HG03045 (cell line): ENCODE measurements at regions not wholly inside any gene's neighbourhood (a gene's known extent, or its start where the extent isn't known, plus 50 kb on each side); places are given as distances from the start of the nearest gene placed in this dataset.
"Not testable (repeated sequence)": the region's sequence is repeated elsewhere in the genome, so short reads cannot be mapped to it uniquely, and the experiment has no call there.

ENCODE experiments used
- ATAC-seq: cut with Tn5 transposase; IDR thresholded peaks from one replicate; pipeline ENCODE4 v1.9.1; 2021; ENCODE audit warnings: mild to moderate bottlenecking, moderate library complexity; ENCODE audit not compliant: unreplicated experiment

DNA sequence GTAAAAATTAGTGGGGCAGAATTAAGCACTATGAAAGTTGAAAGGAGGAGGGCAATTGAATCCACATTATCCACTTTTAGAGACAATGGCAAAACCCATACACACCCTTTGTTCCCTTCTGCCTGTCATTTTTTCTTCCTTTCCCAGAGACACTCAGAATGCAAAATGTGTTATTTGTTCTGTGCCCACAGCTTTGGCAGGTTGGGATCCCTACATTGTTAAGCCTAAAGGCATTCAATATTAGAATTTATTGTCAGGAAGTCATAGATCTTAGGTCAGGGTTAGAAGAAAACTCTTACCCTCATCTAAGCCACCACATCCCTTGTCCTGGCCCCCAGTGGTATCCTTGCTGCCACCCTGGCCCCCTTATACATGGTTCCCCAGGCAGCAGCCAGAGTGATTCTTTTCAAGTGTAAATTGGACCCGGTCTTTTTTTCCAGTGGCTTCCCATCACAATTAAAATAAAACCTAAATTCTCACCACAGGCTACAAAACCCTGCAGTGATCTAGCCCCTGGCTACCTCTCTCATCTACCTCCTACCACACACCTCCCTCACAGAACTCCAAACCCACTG, 470.1 kb upstream of the ATP11B start:
- ATAC-seq, result no peak

DNA sequence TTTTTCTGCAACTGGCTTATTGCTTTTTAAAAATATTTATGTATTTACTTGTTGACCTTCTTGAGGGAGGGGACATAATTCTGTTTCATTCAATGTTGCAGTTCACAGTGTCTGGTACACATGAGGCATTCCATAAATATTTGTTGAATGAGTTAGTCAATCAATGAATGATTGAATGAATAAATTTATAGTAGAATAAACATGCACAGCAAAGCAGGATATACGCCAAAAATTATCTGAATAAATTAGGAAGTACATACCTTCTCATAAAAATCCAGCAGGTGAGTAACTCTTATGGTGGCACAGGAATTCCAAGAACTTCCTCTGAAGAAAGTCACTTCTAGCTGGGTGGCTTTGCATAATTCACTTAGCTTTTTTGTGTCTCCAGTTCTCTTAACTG, 469.4 kb upstream of the ATP11B start:
- ATAC-seq, result no peak

DNA sequence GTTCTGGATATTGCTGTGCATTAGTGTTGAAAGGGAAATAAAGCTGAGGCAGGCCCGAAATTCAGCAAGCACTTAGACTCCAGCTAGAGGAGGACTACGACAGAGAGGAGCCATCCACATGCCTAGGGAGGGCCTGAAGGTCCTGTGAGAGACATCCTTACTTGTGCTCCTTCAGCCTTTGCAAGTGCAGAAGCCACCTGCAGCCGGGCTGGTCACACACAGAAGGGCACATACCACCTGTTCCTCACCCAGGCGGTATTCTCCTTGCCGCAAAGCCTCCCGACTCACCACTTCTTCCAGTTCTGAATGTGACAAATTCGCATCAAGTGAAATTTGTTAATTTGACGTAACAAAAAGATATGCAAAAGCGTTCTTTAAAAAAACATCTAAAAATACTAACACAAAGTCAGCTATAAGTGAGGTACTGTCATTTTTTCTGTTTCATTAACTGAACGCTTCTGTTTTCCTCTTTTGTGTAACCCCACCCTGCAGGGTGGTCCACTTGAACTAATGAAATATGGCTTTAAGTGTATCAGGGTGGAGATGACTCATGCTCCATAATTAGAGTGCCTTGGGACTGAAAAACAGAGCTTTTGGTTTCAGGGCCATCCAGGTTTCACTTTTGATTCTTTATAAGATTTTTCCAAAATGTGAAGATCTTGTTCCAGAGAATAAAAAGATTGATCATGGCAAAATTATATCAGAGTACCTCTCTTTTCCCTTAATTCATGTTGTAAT, 467.9 kb upstream of the ATP11B start:
- ATAC-seq, result peak; percentile 57

DNA sequence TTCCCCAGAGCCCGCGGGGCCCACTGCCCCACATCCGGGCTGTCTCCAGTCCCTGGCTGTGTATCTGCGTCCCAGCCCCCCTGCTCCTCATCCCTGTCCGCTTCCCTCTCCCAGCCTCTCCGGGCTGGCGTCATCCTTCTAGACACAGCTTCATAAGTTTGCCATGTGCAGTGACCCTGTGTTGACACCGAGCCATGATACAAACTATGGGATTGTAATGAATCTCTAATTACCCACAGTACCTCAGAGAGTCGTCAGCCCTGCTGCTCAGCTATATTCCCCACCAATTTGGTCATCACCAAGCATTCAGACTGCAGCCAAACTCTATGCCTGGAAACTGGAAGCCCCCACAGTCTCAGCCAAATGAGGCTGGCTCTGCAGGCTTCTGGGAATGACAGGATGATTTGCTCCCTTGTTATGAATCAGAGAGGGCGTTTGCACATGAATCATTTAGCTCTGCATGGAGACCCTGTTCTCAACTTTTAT, 466.1 kb upstream of the ATP11B start:
- no peak for ATAC-seq

DNA sequence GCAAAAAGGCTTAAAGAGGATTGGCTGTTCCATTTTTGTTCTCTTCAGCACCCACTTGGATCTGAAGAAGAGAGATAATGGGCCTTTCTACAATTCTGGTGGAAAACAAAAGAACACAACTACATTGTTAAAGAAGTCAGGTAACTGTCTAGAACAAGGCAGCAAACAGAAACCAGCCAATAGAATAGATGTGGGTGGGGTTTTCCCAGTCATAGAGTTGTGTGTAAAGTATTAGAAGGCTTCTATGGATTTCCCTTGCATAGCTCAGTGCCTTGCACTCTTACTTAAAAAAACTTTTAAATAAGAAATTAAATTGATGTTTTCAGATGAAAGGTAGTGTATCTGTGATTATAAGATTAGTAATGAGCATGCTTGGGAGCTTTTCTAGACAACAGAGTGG, 462.7 kb upstream of the ATP11B start:
- no peak for ATAC-seq

DNA sequence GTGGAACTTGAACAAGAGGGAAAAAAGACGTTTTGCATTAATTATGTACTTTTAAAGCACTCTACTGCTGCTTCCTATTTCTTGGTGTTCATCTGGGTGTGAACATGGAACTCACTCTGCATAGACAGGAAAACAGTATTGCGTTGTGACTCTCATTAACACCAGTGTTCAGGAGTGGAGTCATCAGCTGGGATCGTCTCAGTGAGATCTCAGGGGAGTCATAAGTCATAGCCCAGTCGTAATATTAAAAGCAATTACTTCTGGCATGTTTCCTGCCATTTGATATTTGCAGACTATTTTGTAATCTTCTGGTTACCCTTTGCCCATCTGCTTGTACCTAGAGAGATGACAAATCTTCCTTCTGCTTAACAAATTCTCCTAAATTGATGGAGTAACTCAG, 462.0 kb upstream of the ATP11B start:
- ATAC-seq, result no peak

DNA sequence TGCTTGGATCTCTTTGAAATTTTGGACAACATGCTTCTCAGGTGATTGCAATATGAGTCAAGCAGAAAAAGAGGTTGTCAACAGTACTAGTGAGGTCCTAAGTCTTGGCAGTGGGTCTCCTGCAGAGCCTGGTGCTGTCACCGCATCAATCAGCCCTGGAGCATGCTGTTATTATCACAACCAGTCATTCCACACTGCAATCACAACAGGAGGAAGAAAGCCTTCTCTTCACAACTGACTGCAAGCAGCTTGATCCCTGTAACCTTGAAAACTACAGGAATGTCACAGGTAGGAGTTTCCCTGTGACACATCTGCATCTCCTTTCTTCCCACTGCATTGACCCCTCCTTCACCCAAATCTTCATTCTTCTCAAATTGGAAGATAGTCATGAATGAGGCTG, 451.1 kb upstream of the ATP11B start:
- ATAC-seq, result no peak

DNA sequence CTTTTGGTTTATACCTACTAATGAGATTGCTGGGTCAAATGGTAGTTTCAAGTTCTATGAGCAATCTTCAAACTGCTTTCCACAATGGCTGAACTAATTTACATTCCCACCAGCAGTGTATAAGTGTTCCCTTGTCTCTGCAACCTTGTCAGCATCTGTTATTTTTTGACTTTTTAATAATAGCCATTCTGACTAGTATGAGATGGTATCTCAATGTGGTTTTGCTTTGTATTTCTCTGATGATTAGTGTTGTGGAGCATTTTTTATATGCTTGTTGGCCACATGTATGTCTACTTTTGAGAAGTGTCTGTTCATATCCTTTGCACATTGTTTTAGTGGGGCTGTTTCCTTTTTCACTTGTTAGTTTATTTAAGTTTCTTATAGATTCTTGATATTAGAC, 449.3 kb upstream of the ATP11B start:
- not testable (repeated sequence) for ATAC-seq

DNA sequence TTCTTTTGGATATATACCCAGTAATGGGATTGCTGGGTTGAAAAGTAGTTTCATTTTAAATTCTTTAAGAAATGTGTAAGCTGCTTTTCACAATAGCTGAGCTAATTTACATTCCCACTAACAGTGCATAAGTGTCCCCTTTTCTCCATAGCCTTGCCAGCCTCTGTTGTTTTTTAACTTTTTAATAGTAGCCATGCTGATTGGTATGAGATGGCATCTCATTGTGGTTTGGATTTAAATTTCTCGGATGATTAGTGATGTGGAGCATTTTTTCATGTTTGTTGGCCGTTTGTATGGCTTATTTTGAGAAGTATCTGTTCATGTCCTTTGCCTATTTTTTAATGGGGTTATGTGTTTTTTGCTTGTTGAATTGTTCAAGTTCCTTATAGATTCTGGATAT, 444.3 kb upstream of the ATP11B start:
- no peak for ATAC-seq

DNA sequence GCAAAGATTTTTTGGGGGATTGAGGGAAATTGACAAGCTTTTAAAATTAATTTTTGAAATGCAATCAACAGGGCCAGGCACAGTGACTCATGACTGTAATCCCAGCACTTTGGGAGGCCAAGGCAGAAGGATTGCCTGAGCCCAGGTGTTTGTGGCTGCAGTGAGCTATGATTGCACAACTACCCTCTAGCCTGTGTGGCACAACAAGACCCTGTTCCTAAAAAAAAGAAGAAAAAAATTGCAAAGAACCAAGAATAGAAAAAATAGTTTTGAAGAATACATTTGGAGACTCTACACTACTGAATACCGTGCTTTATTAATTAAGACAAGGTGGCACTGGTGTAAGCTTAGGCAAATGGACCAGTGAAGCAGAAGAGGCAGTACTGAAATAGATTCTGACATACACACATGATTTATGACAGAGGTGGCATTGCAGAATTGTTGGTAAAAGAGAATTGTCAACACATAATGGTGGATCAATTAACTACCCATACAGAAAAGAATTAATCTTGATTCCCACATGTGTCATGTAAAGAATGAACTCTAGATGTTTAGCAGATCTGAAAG, 443.3 kb upstream of the ATP11B start:
- ATAC-seq, result no peak

DNA sequence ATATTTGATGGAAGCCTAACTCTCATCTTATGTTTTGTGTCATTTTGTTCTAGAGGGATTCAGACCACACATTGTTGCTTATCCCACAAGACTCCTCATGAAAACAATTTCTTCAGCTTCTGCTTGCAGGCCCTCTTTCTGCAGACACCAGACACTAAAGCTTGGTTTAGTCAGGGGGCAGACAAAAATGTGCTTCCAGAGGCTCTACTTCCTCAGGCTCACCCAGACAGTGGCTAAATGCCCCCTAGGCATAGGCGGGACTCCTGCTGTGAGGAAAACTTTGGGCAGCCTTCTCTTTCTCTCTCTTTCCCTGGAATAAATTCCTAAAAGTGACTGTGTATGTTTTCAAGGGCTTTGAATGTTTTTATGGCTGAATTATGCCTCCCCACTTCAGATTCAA, 435.4 kb upstream of the ATP11B start:
- ATAC-seq, result no peak

DNA sequence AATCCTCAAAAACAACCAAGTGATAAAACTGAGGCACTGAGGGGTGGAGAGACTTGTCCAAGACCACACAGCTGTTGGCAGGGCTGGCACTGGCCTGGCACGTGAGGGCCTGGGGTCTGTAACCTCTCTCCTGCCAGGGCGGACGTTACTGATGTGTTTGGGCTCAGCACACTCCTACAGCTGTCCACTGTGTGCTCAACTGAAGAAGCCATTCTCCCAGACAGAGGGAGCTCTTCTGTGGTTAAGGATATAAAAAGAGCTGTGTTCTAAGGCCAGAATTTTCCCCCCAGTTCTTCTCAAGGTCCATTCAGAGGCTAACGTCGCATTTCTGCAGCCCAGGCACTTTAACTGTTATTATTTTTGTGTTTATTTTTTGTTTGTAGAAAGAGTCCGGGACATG, 429.0 kb upstream of the ATP11B start:
- ATAC-seq, result no peak

DNA sequence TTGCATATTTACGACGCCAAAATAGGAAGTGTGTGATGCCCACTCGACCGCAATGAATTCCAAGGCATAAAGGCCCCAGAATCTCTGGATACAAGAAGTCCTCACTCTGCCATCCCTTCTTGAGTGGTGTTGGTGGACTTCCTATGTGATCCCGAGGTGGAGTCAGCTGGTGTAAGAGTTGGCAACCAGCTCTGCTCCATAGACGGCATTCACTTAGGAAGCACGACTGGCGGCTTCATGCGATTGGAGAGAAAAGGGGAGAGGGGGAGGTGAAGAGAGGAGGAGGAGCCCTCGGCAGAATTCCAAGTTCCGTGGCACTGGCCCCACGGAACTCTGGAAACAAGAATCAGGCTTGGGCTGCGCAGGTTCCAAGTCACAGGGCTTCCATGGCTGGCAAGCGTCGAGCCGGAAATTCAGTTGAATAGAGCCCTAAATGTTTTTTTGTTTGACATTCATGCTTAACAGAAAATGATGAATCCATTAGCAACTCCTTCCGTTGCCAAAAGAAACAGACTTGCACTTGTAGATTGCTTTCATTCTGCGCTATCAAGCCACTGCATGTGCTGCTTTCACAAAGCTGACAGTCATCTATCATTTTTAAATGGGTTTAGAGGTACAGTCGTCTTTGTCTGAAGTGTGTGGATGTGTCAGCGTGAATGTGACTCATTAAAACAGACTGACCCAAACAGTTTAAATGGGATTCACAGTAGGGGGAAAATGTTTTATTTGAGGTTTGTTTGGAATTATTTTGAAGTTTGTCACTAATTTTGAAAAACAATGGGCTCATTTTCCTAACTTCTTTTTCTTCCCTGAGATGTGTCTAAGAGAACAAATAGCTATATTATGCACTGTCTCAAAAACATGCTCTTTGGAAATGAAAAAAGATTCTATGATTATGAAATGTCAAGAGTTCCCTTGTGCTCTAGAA, 428.3 kb upstream of the ATP11B start:
- ATAC-seq, result no peak

DNA sequence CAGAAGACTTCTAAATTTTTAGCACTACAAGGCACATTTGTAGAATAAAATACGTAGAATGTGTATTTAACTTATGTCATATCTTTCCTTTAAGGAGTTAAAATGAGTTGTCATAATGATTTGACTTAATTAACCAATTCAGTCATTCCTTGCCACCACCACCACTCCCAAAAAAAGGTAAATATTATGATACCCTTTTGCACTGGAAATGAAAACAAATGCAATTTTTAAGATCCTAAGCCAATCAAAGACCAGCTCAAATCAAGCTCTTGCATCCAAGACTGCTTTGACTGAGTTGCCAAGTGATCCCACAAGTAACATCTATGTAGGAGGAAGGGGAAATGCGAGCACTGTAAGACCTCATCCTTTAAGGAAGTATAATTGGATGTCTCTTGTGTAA, 426.6 kb upstream of the ATP11B start:
- no peak for ATAC-seq

DNA sequence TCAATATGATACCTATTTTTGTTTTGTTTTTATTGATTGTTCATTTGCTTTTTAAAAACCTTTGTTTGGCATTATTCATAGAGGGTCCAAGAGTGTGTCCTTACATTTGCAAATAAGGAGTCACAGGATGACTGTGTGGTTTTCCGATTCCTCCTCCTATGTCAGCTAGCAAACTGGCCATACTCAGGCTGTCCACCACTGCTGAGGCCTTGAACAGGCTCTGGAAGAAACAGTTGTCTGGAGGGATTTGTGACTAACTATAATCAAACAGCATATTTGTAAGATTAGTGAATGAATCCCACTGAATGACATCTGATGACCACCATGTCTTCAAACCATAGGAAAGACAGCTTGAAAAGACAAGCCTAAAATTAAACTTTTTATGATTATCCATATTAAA, 423.4 kb upstream of the ATP11B start:
- no peak for ATAC-seq

DNA sequence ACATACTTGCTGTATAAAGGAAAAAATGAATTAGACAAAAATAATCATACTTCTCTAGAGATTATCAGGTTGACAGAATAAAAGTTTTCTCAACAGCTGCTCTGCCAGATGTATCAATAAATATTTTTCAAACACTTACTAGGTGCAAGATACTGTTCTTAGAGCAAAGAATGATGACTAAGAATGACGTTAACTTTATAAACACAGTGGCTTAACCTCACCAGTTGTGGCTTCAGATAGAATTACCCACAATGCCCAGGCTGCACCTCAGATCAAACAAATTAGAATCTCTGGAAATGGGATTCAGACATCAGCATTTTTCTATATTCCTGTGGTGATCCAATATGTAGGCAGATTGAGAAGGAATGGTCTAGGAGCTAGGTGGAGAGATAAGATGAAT, 422.4 kb upstream of the ATP11B start:
- ATAC-seq, result no peak

DNA sequence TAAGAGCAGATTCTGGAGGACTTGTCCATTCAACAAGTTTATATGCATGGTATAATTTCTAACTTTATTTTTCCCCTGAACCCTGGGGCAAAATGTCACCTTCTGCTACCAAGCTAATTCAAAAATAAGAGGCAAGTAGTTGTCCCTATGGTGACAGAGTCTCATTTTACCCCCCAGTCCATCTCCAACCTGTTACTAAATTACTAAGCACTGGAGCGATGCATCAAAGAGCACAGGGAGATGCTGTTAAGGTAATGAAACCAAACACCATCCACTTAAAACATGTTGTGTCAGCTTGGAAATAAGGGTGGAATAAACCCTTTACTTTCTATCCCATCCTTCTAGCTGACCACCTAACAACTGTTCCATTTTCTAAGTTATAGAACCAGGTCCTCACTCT, 417.4 kb upstream of the ATP11B start:
- no peak for ATAC-seq

DNA sequence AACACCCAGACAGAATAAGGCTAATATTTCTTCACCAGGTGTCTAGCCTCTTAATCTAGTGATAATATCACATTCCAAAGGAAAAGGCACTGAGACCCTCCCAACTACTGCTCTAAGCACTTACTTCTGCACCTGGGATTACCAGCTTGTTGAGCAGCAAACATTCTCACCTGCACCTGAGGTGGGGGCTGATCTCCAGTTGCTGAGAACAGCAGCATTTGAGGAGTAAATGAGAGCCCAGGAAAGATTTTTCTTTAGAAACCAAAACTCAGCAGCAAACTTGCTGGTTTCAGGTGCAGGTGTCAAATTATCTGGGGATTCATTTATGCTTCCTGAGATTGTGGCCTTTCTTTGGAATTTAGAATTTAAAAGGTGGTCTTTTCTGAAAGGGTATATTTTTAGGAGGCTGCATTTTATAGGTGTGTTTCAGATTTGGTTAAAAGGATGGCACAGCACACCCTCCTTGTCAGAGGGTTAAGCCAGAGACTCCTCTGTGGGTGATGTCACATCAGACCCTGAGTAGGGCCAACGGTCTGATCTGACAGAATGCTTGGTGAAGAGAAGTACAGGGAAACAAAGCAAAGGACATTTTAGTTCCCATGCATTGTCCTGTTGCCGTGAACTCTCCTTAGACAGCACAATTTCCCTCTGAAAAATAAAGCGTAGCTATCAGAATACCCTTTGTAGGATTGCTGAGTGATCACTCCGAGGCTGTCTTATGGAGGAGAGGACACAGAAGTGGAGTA, 411.0 kb upstream of the ATP11B start:
- ATAC-seq, result no peak

DNA sequence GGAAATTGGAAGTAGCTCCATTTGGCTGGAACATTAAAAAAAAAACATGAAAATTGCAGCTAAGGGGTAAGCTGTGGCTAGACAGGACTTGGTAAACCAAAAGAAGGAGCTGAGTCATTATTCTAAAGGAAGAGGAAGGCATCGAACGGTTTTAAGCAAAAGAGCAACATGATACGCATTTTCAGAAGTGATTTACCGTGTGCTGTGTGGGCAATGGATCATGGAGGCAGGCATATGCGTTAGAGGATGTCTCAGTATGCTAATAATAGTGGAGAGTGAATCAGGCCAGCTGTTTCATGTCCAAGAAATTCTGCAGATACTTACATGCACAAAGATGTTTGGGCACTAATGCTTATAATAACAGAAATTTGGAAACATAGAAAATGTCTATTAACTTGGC, 409.1 kb upstream of the ATP11B start:
- no peak for ATAC-seq

DNA sequence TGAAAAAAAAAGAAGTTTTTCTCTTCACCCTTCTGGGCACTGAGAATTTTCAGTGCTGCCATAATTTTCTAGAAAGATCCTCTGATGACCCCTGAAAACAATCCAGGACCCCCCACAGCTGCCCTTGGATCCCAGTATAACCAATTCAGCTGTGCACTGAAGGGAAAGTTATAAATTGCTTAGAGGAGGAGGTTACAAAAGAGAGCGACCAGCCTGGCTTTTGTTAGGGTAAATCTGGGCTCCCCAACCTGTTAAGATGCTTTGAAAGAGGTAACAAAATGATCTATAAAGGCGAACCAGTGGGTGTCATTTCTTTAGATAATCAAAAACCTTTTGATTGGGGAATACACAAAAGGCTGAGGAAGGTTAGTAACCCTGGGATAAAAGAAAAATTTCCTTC, 407.9 kb upstream of the ATP11B start:
- no peak for ATAC-seq

DNA sequence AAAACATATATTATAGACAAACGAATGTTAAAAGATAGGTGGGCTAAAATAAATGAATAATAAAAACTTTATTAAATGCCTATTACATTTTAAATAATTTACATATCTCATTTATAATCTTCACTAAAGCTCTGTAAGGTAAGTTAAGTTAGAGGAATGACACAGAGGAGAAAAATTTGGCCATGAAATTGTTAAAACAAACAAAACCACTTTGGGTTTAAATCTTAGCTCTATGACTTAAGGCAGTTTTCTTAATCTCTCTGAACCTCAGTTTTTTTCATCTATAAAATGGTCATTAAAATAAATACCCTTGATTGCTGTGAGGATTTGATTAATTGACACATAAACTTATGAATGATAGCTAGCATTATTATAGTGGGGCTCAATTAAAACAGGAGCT, 404.8 kb upstream of the ATP11B start:
- ATAC-seq, result no peak
